COR-L47 (cell line): ENCODE measurements at regions not wholly inside any gene's neighbourhood (a gene's known extent, or its start where the extent isn't known, plus 50 kb on each side); places are given as distances from the start of the nearest gene placed in this dataset.

Experiments
- DNase-seq: peaks from one replicate; lab custom pipeline; 2025; lab: John Stamatoyannopoulos, UW

GRCh38 chr17:77684803-77685798 is 273.4 kb upstream of the TNRC6C start:
- no peak for DNase-seq

- DNase-seq: no peak
Measured at GRCh38 chr17:77685881-77686486, 272.5 kb upstream of the TNRC6C start.

- no peak for DNase-seq
Measured at GRCh38 chr17:77686903-77687302, 271.6 kb upstream of the TNRC6C start.

GRCh38 chr17:77687417-77687816 is 271.1 kb upstream of the TNRC6C start:
- no peak for DNase-seq

GRCh38 chr17:77687921-77688320 is 270.6 kb upstream of the TNRC6C start:
- no peak for DNase-seq

- DNase-seq: no peak
Measured at GRCh38 chr17:77688369-77688768, 270.1 kb upstream of the TNRC6C start.

GRCh38 chr17:77690271-77691161 is 268.0 kb upstream of the TNRC6C start:
- peak; percentile 13 for DNase-seq

GRCh38 chr17:77691216-77692085 is 267.1 kb upstream of the TNRC6C start:
- DNase-seq: no peak

GRCh38 chr17:77692571-77693161 is 265.8 kb upstream of the TNRC6C start:
- DNase-seq: no peak

- no peak for DNase-seq
Measured at GRCh38 chr17:77693301-77693700, 265.2 kb upstream of the TNRC6C start.

GRCh38 chr17:77693776-77694175 is 264.7 kb upstream of the TNRC6C start:
- no peak for DNase-seq

- DNase-seq: no peak
Measured at GRCh38 chr17:77694391-77695363, 263.8 kb upstream of the TNRC6C start.

- no peak for DNase-seq
Measured at GRCh38 chr17:77695386-77695785, 263.1 kb upstream of the TNRC6C start.

GRCh38 chr17:77696151-77696720 is 262.3 kb upstream of the TNRC6C start:
- peak; percentile 37 for DNase-seq

GRCh38 chr17:77696721-77697460 is 261.6 kb upstream of the TNRC6C start:
- DNase-seq: no peak

GRCh38 chr17:77697480-77698400 is 260.8 kb upstream of the TNRC6C start:
- DNase-seq: no peak

GRCh38 chr17:77698903-77699623 is 259.4 kb upstream of the TNRC6C start:
- DNase-seq: no peak
